Nephron (organoid): ENCODE measurements at regions not wholly inside any gene's neighbourhood (a gene's known extent, or its start where the extent isn't known, plus 50 kb on each side); places are given as distances from the start of the nearest gene placed in this dataset.

Experiments used
- H3K27ac Mint-ChIP-seq, 3 experiments: 2 replicates each; pipeline ENCODE4 v1.8.0; 2020; ENCODE audit warnings: mixed read lengths in 3 of 3, mild to moderate bottlenecking in 2 of 3, moderate library complexity in 1 of 3
- H3K27me3 Mint-ChIP-seq: 2 replicates; pipeline ENCODE4 v1.8.0; 2021; ENCODE audit warnings: low read depth, mild to moderate bottlenecking, moderate library complexity, mixed read lengths
- H3K36me3 Mint-ChIP-seq: 2 replicates; pipeline ENCODE4 v1.8.0; 2020; ENCODE audit warnings: low read depth, mixed read lengths
- H3K4me1 Mint-ChIP-seq: 2 replicates; pipeline ENCODE4 v1.8.0; 2020; ENCODE audit warnings: mixed read lengths
- H3K4me3 Mint-ChIP-seq, 3 experiments: 2 replicates each; pipeline ENCODE4 v1.8.0; 2020; ENCODE audit warnings: mild to moderate bottlenecking in 3 of 3, mixed read lengths in 3 of 3, moderate library complexity in 2 of 3
- H3K9me3 Mint-ChIP-seq: 2 replicates; pipeline ENCODE4 v1.8.0; 2020; ENCODE audit warnings: mixed read lengths
- CTCF ChIP-seq, 3 experiments: fragments of 200-600 bp; sonication (generic); IDR thresholded peaks; one replicate each; pipeline ENCODE4 v1.5.0; 2021; ENCODE audit warnings: antibody characterized with exemption in 3 of 3; ENCODE audit not compliant: unreplicated experiment in 3 of 3

DNA sequence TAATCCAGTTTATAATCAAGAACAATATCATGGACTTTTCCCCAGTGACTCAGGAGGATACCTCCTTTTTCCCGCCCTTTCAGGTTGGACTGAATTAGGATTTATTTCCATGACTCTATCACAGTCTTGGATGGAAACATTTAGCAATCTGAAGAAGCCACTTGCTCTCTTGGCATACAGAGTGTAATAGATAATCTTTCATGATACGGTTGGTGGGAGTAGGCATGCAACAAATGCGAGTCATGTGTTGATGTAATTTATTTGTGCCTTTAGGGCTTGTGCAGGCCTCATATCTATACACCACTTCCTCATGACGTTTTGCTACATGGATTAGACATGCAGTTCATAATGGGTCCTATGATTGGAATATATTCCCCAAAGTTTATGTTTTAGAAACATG, 54.2 kb upstream of the MCTP2 start:
- peaks cover 3% of the 10 kb centered on the region for H3K4me1 Mint-ChIP-seq
- no peak overlapping the region for H3K27ac Mint-ChIP-seq
- H3K9me3 Mint-ChIP-seq = peaks cover 14% of the 10 kb centered on the region
- no peak overlapping the region for H3K4me3 Mint-ChIP-seq
- TF ChIP-seq CTCF (IDR thresholded peaks at IDR 0.05; ENCODE audit: unreplicated experiment in 3 of 3) = no peak
- no peaks in the 10 kb centered on the region for H3K27me3 Mint-ChIP-seq
- no peaks in the 10 kb centered on the region for H3K36me3 Mint-ChIP-seq

- Mint-ChIP-seq H3K27me3 (no peaks in the 10 kb centered on the region), H3K4me3 (no peak overlapping the region), H3K36me3 (no peaks in the 10 kb centered on the region), H3K4me1 (peaks cover 3% of the 10 kb centered on the region), H3K9me3 (peaks cover 20% of the 10 kb centered on the region), H3K27ac (no peak overlapping the region)
- no peak for TF ChIP-seq CTCF (IDR thresholded peaks at IDR 0.05; ENCODE audit: unreplicated experiment in 3 of 3)
Measured at GRCh38 chr15:94175420-94175819, 55.9 kb upstream of the MCTP2 start.

DNA sequence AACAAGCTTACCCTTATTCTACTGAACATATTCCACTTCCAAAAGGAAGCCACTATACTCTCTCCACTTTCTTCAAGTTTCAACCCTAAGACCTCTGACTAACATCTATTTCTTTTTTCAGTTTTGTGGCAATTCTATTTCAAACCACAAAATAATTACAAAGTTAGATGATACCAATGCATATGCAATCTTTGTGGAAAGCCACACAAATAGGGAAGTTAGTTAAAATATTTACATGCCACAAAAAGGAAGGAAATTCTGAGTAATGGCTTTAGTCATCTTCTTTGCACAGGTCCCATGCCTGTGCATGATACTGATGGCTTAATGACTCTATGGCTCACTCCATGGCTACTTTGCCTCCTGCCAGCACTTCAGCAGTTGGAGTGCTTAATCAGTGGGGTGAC, 57.0 kb upstream of the MCTP2 start:
- Mint-ChIP-seq H3K27ac (no peak overlapping the region), H3K4me1 (peaks cover 3% of the 10 kb centered on the region), H3K4me3 (no peak overlapping the region), H3K9me3 (peaks cover 20% of the 10 kb centered on the region), H3K27me3 (no peaks in the 10 kb centered on the region), H3K36me3 (no peaks in the 10 kb centered on the region)
- no peak for TF ChIP-seq CTCF (IDR thresholded peaks at IDR 0.05; ENCODE audit: unreplicated experiment in 3 of 3)

- Mint-ChIP-seq H3K27me3 (no peaks in the 10 kb centered on the region), H3K4me3 (no peak overlapping the region), H3K36me3 (no peaks in the 10 kb centered on the region), H3K4me1 (no peaks in the 10 kb centered on the region), H3K27ac (no peak overlapping the region), H3K9me3 (peaks cover 9% of the 10 kb centered on the region)
- no peak for TF ChIP-seq CTCF (IDR thresholded peaks at IDR 0.05; ENCODE audit: unreplicated experiment in 3 of 3)
Measured at GRCh38 chr15:94168250-94168649, 63.1 kb upstream of the MCTP2 start.

- Mint-ChIP-seq H3K36me3 (no peaks in the 10 kb centered on the region), H3K9me3 (no peaks in the 10 kb centered on the region), H3K4me1 (no peaks in the 10 kb centered on the region), H3K27me3 (no peaks in the 10 kb centered on the region), H3K27ac (no peak overlapping the region), H3K4me3 (no peak overlapping the region)
- TF ChIP-seq CTCF (IDR thresholded peaks at IDR 0.05; ENCODE audit: unreplicated experiment in 3 of 3) = no peak
Measured at GRCh38 chr15:94164971-94165370, 66.4 kb upstream of the MCTP2 start.

DNA sequence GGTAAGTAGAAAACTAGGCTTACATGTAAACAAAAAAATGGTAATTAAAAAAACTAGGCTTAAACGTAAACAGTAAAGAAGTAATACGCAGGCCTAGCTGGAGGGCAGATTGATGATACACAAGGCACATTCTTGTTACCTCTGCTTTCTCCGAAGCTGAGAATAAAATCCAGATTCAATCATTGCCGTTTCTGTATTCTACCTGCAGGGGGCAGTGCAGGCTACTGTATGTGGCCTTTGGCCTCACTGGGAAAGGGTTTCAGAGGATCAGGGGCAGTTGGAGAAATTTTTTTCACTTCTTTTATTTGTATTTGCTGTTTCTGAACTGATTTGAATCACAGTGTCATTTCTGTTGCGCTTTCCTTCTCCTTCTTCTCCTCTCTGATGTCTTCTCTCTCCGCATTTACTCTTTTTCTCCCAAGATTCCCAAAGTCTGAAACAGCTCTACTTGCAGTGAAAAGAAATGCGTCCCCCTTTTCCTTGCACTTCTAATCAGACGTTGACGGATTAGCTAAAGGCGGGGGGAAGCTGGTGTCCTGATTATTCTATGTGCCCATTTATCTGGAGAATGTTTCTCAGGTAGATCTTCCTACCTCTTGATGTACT, 67.1 kb upstream of the MCTP2 start:
- H3K4me1 Mint-ChIP-seq = no peaks in the 10 kb centered on the region
- H3K27ac Mint-ChIP-seq = no peak overlapping the region
- H3K9me3 Mint-ChIP-seq = no peaks in the 10 kb centered on the region
- no peaks in the 10 kb centered on the region for H3K27me3 Mint-ChIP-seq
- TF ChIP-seq CTCF (IDR thresholded peaks at IDR 0.05; ENCODE audit: unreplicated experiment in 3 of 3) = peak; percentile 80 to 86 (median 86)
- H3K4me3 Mint-ChIP-seq = no peak overlapping the region
- no peaks in the 10 kb centered on the region for H3K36me3 Mint-ChIP-seq
